Prostate gland (tissue), 2 donors: ENCODE measurements at regions not wholly inside any gene's neighbourhood (a gene's known extent, or its start where the extent isn't known, plus 50 kb on each side); places are given as distances from the start of the nearest gene placed in this dataset.

Experiments
- POLR2A ChIP-seq: fragments of 450-650 bp; IDR thresholded peaks from one replicate; pipeline ENCODE4 v1.6.1; 2016; ENCODE audit warnings: antibody characterized with exemption, mild to moderate bottlenecking
- TF ChIP-seq, protein P1 (sequence below), 4 experiments: fragments of 200-600 bp in 2 of 4; fragments of 450-650 bp in 2 of 4; sonication (generic) in 2 of 4; IDR thresholded peaks; 1 replicate in 3 of 4; 2 replicates in 1 of 4; pipeline ENCODE4 v1.5.1; 2016 to 2019; ENCODE audit warnings: antibody characterized with exemption in 4 of 4, mild to moderate bottlenecking in 2 of 4, moderate library complexity in 2 of 4

DNA sequence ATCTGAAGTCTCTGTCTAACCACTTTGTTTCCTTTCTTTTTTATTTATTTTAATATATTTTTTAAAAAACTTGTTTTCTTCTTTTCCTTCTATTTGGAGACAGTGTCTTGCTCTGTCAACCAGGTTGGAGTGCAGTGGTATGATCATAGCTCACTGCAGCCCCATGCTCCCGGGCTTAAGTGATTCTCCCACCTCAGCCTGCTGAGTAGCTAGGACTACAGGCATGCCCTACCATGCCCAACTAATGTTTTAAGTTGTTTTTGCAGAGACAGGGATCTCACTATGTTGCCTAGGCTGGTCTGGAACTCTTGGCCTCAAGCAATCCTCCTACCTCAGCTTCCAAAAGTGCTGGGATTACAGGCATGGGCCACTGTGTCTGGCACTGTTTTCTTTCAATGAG is 81.1 kb upstream of the TLK1 start:
- TF ChIP-seq, protein P1, sequence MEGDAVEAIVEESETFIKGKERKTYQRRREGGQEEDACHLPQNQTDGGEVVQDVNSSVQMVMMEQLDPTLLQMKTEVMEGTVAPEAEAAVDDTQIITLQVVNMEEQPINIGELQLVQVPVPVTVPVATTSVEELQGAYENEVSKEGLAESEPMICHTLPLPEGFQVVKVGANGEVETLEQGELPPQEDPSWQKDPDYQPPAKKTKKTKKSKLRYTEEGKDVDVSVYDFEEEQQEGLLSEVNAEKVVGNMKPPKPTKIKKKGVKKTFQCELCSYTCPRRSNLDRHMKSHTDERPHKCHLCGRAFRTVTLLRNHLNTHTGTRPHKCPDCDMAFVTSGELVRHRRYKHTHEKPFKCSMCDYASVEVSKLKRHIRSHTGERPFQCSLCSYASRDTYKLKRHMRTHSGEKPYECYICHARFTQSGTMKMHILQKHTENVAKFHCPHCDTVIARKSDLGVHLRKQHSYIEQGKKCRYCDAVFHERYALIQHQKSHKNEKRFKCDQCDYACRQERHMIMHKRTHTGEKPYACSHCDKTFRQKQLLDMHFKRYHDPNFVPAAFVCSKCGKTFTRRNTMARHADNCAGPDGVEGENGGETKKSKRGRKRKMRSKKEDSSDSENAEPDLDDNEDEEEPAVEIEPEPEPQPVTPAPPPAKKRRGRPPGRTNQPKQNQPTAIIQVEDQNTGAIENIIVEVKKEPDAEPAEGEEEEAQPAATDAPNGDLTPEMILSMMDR (IDR thresholded peaks at IDR 0.05): no peak
- no peak for TF ChIP-seq POLR2A
